ENCODE measurements at regions not wholly inside any gene's neighbourhood (a gene's known extent, or its start where the extent isn't known, plus 50 kb on each side); places are given as distances from the start of the nearest gene placed in this dataset.

DNA sequence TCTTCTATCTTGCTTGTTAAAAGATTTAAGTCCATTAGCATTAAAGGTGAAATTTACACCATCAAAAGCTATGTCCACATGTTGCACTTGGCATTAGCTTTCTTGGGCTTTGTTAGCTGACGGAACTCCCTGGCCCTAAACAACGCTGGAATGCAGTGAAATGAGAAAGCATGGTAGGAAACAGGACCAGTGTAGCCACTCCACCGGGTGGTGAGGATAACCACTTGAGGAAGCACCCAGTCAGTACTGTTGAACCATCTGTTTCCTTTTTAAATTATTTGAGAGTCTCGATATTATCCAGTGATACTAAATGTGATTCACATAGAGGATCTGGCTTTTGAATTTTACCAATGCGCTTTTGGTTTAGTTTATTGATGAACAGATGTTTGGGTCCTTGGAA, 374.9 kb upstream of the NOX3 start:
- ATAC-seq (ENCODE audit: low FRiP score in 2 of 2) (no peak), DNase-seq (no peak)
- 59 to 79% methylated on average over 5 of the region's 5 CpGs for WGBS, 2 donors
- Histone ChIP-seq H3K27me3 (no peaks in the 10 kb centered on the region), H3K36me3 (no peaks in the 10 kb centered on the region), H3K27ac (no peak overlapping the region), H3K4me1 (no peaks in the 10 kb centered on the region), H3K4me3 (no peak overlapping the region), H3K9me3 (no peaks in the 10 kb centered on the region)
- no peak for TF ChIP-seq EP300 (IDR thresholded peaks at IDR 0.05)
- TF ChIP-seq, protein P1, sequence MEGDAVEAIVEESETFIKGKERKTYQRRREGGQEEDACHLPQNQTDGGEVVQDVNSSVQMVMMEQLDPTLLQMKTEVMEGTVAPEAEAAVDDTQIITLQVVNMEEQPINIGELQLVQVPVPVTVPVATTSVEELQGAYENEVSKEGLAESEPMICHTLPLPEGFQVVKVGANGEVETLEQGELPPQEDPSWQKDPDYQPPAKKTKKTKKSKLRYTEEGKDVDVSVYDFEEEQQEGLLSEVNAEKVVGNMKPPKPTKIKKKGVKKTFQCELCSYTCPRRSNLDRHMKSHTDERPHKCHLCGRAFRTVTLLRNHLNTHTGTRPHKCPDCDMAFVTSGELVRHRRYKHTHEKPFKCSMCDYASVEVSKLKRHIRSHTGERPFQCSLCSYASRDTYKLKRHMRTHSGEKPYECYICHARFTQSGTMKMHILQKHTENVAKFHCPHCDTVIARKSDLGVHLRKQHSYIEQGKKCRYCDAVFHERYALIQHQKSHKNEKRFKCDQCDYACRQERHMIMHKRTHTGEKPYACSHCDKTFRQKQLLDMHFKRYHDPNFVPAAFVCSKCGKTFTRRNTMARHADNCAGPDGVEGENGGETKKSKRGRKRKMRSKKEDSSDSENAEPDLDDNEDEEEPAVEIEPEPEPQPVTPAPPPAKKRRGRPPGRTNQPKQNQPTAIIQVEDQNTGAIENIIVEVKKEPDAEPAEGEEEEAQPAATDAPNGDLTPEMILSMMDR (IDR thresholded peaks at IDR 0.05) = no peak
- no peak for TF ChIP-seq POLR2AphosphoS5 (IDR thresholded peaks at IDR 0.05)
- TF ChIP-seq POLR2A (IDR thresholded peaks at IDR 0.05) = no peak

DNA sequence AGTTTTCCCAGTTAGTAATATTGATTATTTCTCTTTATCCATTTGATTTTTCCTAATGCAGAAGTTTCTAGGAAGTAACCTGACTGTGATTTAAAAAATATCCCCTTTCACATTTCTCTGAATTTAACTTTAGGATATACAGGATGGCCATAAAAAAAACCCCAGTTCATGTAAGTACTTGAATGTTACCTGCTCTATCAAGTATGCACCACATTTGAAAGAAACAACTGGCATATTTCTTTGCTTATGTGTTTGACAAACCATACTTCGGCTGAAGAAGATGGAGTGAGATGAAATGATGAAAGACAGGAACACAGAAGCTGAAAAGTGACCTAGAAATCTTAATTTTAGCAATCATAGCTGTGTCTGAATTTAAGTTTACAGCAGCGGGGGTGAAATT, 374.0 kb upstream of the NOX3 start:
- WGBS, 2 donors = 85% methylated on average over 2 of the region's 2 CpGs
- Histone ChIP-seq H3K4me1 (no peaks in the 10 kb centered on the region), H3K4me3 (no peak overlapping the region), H3K27ac (no peak overlapping the region), H3K36me3 (no peaks in the 10 kb centered on the region), H3K27me3 (no peaks in the 10 kb centered on the region), H3K9me3 (no peaks in the 10 kb centered on the region)
- ATAC-seq (ENCODE audit: low FRiP score in 2 of 2) (no peak), DNase-seq (no peak)
- TF ChIP-seq, protein P1 (IDR thresholded peaks at IDR 0.05) = no peak

DNA sequence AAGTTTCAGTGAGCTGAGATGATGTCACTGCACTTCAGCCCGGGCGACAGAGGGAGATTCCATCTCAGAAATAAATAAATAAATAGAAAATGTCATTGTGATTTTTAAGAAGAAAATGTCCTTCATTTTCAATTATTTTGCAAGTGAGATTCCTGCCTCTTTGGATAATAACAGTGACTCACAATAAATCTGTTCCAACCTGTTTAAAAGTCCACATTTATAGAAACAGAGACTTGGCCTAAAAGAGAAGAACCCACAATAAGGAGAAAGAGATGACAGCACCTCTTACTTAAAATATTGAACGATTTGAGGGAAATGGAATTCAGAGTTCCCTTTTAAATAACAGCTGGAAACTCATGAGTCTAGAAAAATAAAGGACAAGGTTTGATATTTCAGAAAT, 373.4 kb upstream of the NOX3 start:
- DNase-seq = no peak
- 70 to 84% methylated on average over 3 of the region's 3 CpGs for WGBS, 2 donors
- no peaks in the 10 kb centered on the region for H3K4me1 ChIP-seq
- no peaks in the 10 kb centered on the region for H3K36me3 ChIP-seq
- ATAC-seq (ENCODE audit: low FRiP score in 2 of 2) = no peak
- H3K27ac ChIP-seq = no peak overlapping the region
- H3K4me3 ChIP-seq = no peak overlapping the region
- no peak for TF ChIP-seq EP300 (IDR thresholded peaks at IDR 0.05)
- no peak for TF ChIP-seq POLR2AphosphoS5 (IDR thresholded peaks at IDR 0.05)
- TF ChIP-seq, protein P1 (IDR thresholded peaks at IDR 0.05) = no peak
- TF ChIP-seq POLR2A (IDR thresholded peaks at IDR 0.05) = no peak
- H3K9me3 ChIP-seq = no peaks in the 10 kb centered on the region
- no peaks in the 10 kb centered on the region for H3K27me3 ChIP-seq

DNA sequence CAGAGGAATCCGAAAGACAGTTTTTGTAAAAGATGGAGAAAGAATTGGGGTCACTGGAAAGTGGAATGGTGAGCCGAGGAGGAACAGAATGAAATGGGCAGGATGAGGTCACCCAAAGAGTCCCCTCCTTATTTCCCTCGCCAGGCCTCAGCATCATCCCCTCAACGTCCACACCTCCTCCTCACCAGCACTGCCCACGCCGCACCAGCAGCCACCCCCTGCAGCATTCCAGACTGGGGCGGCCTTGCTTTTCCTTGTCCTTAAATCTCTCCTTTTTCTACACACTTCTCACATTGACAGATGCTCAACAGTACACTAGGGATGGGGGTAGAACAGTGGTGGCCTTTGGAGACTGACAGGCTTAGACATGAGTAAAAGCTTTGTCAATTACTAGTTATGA, 363.1 kb upstream of the NOX3 start:
- ATAC-seq (ENCODE audit: low FRiP score in 2 of 2) = no peak
- peak in 1 of 2 donors; percentile 31 for DNase-seq

DNA sequence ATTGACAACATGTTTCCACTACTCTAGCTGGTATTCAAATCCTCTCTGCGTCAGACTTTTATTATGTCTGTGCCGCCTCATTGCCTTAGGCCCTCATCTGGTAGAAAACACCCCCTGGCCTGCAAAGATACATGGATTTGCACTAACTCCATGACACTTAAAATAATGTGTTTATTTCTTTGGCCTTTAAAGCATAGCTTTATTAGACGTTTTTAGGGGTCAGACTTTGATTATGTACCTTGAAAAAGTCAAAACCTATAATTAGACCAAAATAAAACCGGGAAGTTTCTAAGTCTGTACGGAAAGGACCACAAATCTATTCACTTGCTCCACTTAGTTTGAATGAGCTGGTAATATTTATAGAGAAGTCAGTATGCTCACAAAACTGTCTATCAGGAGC, 357.9 kb upstream of the NOX3 start:
- WGBS, 2 donors = 82 to 83% methylated on average over 5 of the region's 5 CpGs

More for the DNA sequence above, 363.1 kb upstream of the NOX3 start:
- Histone ChIP-seq H3K27ac (no peak overlapping the region), H3K4me1 (no peaks in the 10 kb centered on the region), H3K4me3 (no peak overlapping the region), H3K9me3 (no peaks in the 10 kb centered on the region), H3K27me3 (no peaks in the 10 kb centered on the region), H3K36me3 (no peaks in the 10 kb centered on the region)
- TF ChIP-seq EP300 (IDR thresholded peaks at IDR 0.05) (no peak), POLR2AphosphoS5 (IDR thresholded peaks at IDR 0.05) (no peak), POLR2A (IDR thresholded peaks at IDR 0.05) (no peak)
- TF ChIP-seq, protein P1 (IDR thresholded peaks at IDR 0.05) = no peak
- 75 to 91% methylated on average over 7 of the region's 7 CpGs for WGBS, 2 donors

More for the DNA sequence above, 357.9 kb upstream of the NOX3 start:
- no peaks in the 10 kb centered on the region for H3K9me3 ChIP-seq
- H3K36me3 ChIP-seq = no peaks in the 10 kb centered on the region
- DNase-seq (no peak), ATAC-seq (ENCODE audit: low FRiP score in 2 of 2) (no peak)
- H3K27me3 ChIP-seq = no peaks in the 10 kb centered on the region
- no peak overlapping the region for H3K27ac ChIP-seq
- TF ChIP-seq POLR2AphosphoS5 (IDR thresholded peaks at IDR 0.05) (no peak), POLR2A (IDR thresholded peaks at IDR 0.05) (no peak), EP300 (IDR thresholded peaks at IDR 0.05) (no peak)
- TF ChIP-seq, protein P1 (IDR thresholded peaks at IDR 0.05) = no peak
- no peaks in the 10 kb centered on the region for H3K4me1 ChIP-seq
- no peak overlapping the region for H3K4me3 ChIP-seq

Data from upper lobe of left lung (tissue), 6 donors.